Activated CD4-positive, alpha-beta T cell treated with anti-CD3 and anti-CD28 coated beads, Interleukin-2, Interleukin-4, amounts not matched to agents 100 ng/mL and 50 ng/mL, durations not matched to agents 16 hours and 8 hours (primary cell): ENCODE measurements at regions not wholly inside any gene's neighbourhood (a gene's known extent, or its start where the extent isn't known, plus 50 kb on each side); places are given as distances from the start of the nearest gene placed in this dataset.
A peak's percentile ranks its signal among the peaks of the same experiment; 100 is the strongest.
"Not testable (repeated sequence)": the region's sequence is repeated elsewhere in the genome, so short reads cannot be mapped to it uniquely, and the experiment has no call there.

Experiments used
- DNase-seq: peaks from one replicate; pipeline ENCODE4 v3.0.0-alpha.2; 2020; ENCODE audit warnings: low spot score

- DNase-seq = no peak
Observed at GRCh38 chr9:22170556-22170955, 161.5 kb upstream of the CDKN2B start.

GRCh38 chr9:22170990-22171670, 162.0 kb upstream of the CDKN2B start:
- no peak for DNase-seq

GRCh38 chr9:22171691-22172090, 162.6 kb upstream of the CDKN2B start:
- no peak for DNase-seq

GRCh38 chr9:22173908-22174307, 164.8 kb upstream of the CDKN2B start:
- no peak for DNase-seq

- peak; percentile 56 for DNase-seq
Observed at GRCh38 chr9:22175972-22176545, 167.0 kb upstream of the CDKN2B start.

- not testable (repeated sequence) for DNase-seq
Observed at GRCh38 chr9:22181021-22181420, 171.9 kb upstream of the CDKN2B start.

GRCh38 chr9:22189471-22189870, 180.4 kb upstream of the CDKN2B start:
- no peak for DNase-seq

GRCh38 chr9:22197000-22197399, 187.9 kb upstream of the CDKN2B start:
- DNase-seq = not testable (repeated sequence)

- no peak for DNase-seq
Observed at GRCh38 chr9:22198681-22199080, 189.6 kb upstream of the CDKN2B start.

GRCh38 chr9:22201256-22201655, 192.2 kb upstream of the CDKN2B start:
- no peak for DNase-seq

GRCh38 chr9:22203371-22204138, 194.4 kb upstream of the CDKN2B start:
- DNase-seq = no peak

GRCh38 chr9:22204240-22204639, 195.1 kb upstream of the CDKN2B start:
- DNase-seq = no peak

- DNase-seq = no peak
Observed at GRCh38 chr9:22206833-22207232, 197.7 kb upstream of the CDKN2B start.

GRCh38 chr9:22208846-22209585, 199.9 kb upstream of the CDKN2B start:
- peak; percentile 53 for DNase-seq

GRCh38 chr9:22210262-22210661, 201.2 kb upstream of the CDKN2B start:
- DNase-seq = peak; percentile 51

GRCh38 chr9:22210936-22211335, 201.8 kb upstream of the CDKN2B start:
- no peak for DNase-seq

- no peak for DNase-seq
Observed at GRCh38 chr9:22211588-22212360, 202.7 kb upstream of the CDKN2B start.

GRCh38 chr9:22214021-22214420, 204.9 kb upstream of the CDKN2B start:
- DNase-seq = no peak

GRCh38 chr9:22214497-22215031, 205.5 kb upstream of the CDKN2B start:
- DNase-seq = peak; percentile 49

- DNase-seq = no peak
Observed at GRCh38 chr9:22215521-22215920, 206.4 kb upstream of the CDKN2B start.

GRCh38 chr9:22216730-22217172, 207.6 kb upstream of the CDKN2B start:
- no peak for DNase-seq
